ENCODE measurements at regions not wholly inside any gene's neighbourhood (a gene's known extent, or its start where the extent isn't known, plus 50 kb on each side); places are given as distances from the start of the nearest gene placed in this dataset.

- no peak overlapping the region for H4K91ac ChIP-seq (ENCODE audit: insufficient read length, low read depth, low read length)
- no peak overlapping the region for H2BK12ac ChIP-seq (ENCODE audit: insufficient read length, low read depth, low read length)
- no peak overlapping the region; a peak in 1 of 7 replicates for H3K27ac Mint-ChIP-seq
- no peak overlapping the region for H2AK5ac ChIP-seq (ENCODE audit: insufficient read length, low read length)
- H3K4me1 ChIP-seq (ENCODE audit: insufficient read depth, low read length): no peaks in the 10 kb centered on the region
- no peak for DNase-seq
- WGBS (ENCODE audit: extremely low coverage, insufficient read length, low lambda C conversion rate): no CpG with 5 or more reads among the region's 6 CpGs
- no peak overlapping the region for H2AFZ ChIP-seq (ENCODE audit: low read length)
- H3K9ac ChIP-seq (ENCODE audit: extremely low read depth, insufficient read length, low read length): no peak overlapping the region
- no peaks in the 10 kb centered on the region for H3K27me3 Mint-ChIP-seq (ENCODE audit: low read depth)
- no peak overlapping the region for H4K8ac ChIP-seq (replicated peaks; ENCODE audit: insufficient read length, low read depth, low read length)
- no peak overlapping the region for H3K4me2 ChIP-seq (ENCODE audit: insufficient read depth, insufficient read length, low read length)
- no peaks in the 10 kb centered on the region; a peak in 1 of 7 replicates for H3K36me3 Mint-ChIP-seq (ENCODE audit: insufficient read depth in 1 of 3, low read depth in 3 of 3)
- H3K27me3 ChIP-seq (ENCODE audit: insufficient read depth, low read length): no peaks in the 10 kb centered on the region
- no peak overlapping the region for H3K4ac ChIP-seq (ENCODE audit: low read depth, low read length)
- no peak overlapping the region for H4K5ac ChIP-seq (ENCODE audit: insufficient read length, low read depth, low read length)
- no peak overlapping the region for H3K18ac ChIP-seq (ENCODE audit: insufficient read length, low read depth, low read length)
- H3K79me1 ChIP-seq (ENCODE audit: insufficient read depth, low read depth, low read length, poor library complexity, severe bottlenecking): no peaks in the 10 kb centered on the region
- H3K4me3 Mint-ChIP-seq: no peak overlapping the region
- H3K9me3 Mint-ChIP-seq: 0 out of 5 replicates have a peak, but pooled peaks cover 0 to 2% of the 10 kb centered on the region in 2 experiments
- H4K20me1 ChIP-seq (ENCODE audit: control insufficient read depth, insufficient read depth, insufficient read length): no peaks in the 10 kb centered on the region
- H3K23ac ChIP-seq (ENCODE audit: insufficient read length, low read depth, low read length): no peak overlapping the region
- H3K79me2 ChIP-seq (ENCODE audit: insufficient read depth, low read length): no peaks in the 10 kb centered on the region
- H3T11ph ChIP-seq (ENCODE audit: low read length): no peak overlapping the region
- H3K9me3 ChIP-seq (ENCODE audit: control insufficient read depth, low read depth, low read length): no peaks in the 10 kb centered on the region
- no peaks in the 10 kb centered on the region for H3K23me2 ChIP-seq (ENCODE audit: insufficient read length, low read depth, low read length, poor library complexity, severe bottlenecking)
- H2BK15ac ChIP-seq (ENCODE audit: low read depth, low read length): no peak overlapping the region
- H2BK120ac ChIP-seq (ENCODE audit: low read depth, low read length, poor library complexity, severe bottlenecking): no peak overlapping the region
- peaks cover 0 to 14% of the 10 kb centered on the region in 2 experiments; a peak in 3 of 4 replicates for H3K4me1 Mint-ChIP-seq
- no peak overlapping the region for H3K56ac ChIP-seq (ENCODE audit: insufficient read length, low read depth, low read length)
- H2BK20ac ChIP-seq (ENCODE audit: low read depth, low read length, poor library complexity, severe bottlenecking): no peak overlapping the region
- H3K27ac ChIP-seq (ENCODE audit: insufficient read length, low read depth, low read length): no peak overlapping the region
- H2BK5ac ChIP-seq (ENCODE audit: insufficient read length, low read length): no peak overlapping the region
- TF ChIP-seq, protein P1, sequence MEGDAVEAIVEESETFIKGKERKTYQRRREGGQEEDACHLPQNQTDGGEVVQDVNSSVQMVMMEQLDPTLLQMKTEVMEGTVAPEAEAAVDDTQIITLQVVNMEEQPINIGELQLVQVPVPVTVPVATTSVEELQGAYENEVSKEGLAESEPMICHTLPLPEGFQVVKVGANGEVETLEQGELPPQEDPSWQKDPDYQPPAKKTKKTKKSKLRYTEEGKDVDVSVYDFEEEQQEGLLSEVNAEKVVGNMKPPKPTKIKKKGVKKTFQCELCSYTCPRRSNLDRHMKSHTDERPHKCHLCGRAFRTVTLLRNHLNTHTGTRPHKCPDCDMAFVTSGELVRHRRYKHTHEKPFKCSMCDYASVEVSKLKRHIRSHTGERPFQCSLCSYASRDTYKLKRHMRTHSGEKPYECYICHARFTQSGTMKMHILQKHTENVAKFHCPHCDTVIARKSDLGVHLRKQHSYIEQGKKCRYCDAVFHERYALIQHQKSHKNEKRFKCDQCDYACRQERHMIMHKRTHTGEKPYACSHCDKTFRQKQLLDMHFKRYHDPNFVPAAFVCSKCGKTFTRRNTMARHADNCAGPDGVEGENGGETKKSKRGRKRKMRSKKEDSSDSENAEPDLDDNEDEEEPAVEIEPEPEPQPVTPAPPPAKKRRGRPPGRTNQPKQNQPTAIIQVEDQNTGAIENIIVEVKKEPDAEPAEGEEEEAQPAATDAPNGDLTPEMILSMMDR (conservative IDR thresholded peaks at IDR 0.05): no peak
- no peak overlapping the region for H3K14ac ChIP-seq (ENCODE audit: insufficient read depth, low read length)
Measured at GRCh38 chr3:145519398-145520047, 641.5 kb downstream of the PLOD2 start.

All from H9 (cell line).